Endothelial cell (in vitro differentiated cells): ENCODE measurements at regions not wholly inside any gene's neighbourhood (a gene's known extent, or its start where the extent isn't known, plus 50 kb on each side); places are given as distances from the start of the nearest gene placed in this dataset.

Experiments
- DNase-seq: peaks from one replicate; pipeline ENCODE4 v3.0.0; 2021; ENCODE audit warnings: low spot score
- H3K27ac Mint-ChIP-seq: one replicate; pipeline ENCODE4 v1.8.0; 2021; ENCODE audit warnings: mixed read lengths, inconsistent platforms; ENCODE audit not compliant: unreplicated experiment
- H3K27me3 Mint-ChIP-seq: one replicate; pipeline ENCODE4 v1.8.0; 2021; ENCODE audit warnings: mild to moderate bottlenecking, moderate library complexity, mixed read lengths, inconsistent platforms; ENCODE audit not compliant: unreplicated experiment
- H3K36me3 Mint-ChIP-seq: one replicate; pipeline ENCODE4 v1.8.0; 2021; ENCODE audit warnings: mild to moderate bottlenecking, low read depth, mixed read lengths, inconsistent platforms; ENCODE audit not compliant: unreplicated experiment
- H3K4me1 Mint-ChIP-seq: one replicate; pipeline ENCODE4 v1.8.0; 2021; ENCODE audit warnings: mild to moderate bottlenecking, mixed read lengths, inconsistent platforms; ENCODE audit not compliant: unreplicated experiment
- H3K4me3 Mint-ChIP-seq: one replicate; pipeline ENCODE4 v1.8.0; 2021; ENCODE audit warnings: mild to moderate bottlenecking, mixed read lengths, inconsistent platforms; ENCODE audit not compliant: unreplicated experiment
- H3K9me3 Mint-ChIP-seq: one replicate; pipeline ENCODE4 v1.8.0; 2021; ENCODE audit warnings: mixed read lengths, inconsistent platforms; ENCODE audit not compliant: unreplicated experiment
- CTCF ChIP-seq: fragments of 200-600 bp; sonication (generic); IDR thresholded peaks from one replicate; pipeline ENCODE4 v1.5.0; 2021; ENCODE audit warnings: antibody characterized with exemption; ENCODE audit not compliant: unreplicated experiment

- Mint-ChIP-seq H3K9me3 (no peaks in the 10 kb centered on the region), H3K4me3 (no peak overlapping the region), H3K27ac (no peak overlapping the region), H3K4me1 (peaks cover 13% of the 10 kb centered on the region), H3K27me3 (peaks cover 2% of the 10 kb centered on the region), H3K36me3 (no peaks in the 10 kb centered on the region)
- TF ChIP-seq CTCF: no peak
- no peak for DNase-seq
Observed at GRCh38 chr12:125315771-125316170, 250.5 kb downstream of the AACS start.

GRCh38 chr12:125320177-125320576 lies 254.9 kb downstream of the AACS start:
- Mint-ChIP-seq H3K27ac (no peak overlapping the region), H3K27me3 (peaks cover 2% of the 10 kb centered on the region), H3K4me3 (no peak overlapping the region), H3K36me3 (no peaks in the 10 kb centered on the region), H3K4me1 (no peaks in the 10 kb centered on the region), H3K9me3 (no peaks in the 10 kb centered on the region)
- DNase-seq: no peak
- TF ChIP-seq CTCF: no peak

- no peak overlapping the region for H3K27ac Mint-ChIP-seq
- H3K9me3 Mint-ChIP-seq: no peaks in the 10 kb centered on the region
- TF ChIP-seq CTCF: no peak
- H3K4me1 Mint-ChIP-seq: no peaks in the 10 kb centered on the region
- H3K27me3 Mint-ChIP-seq: peaks cover 9% of the 10 kb centered on the region
- no peak overlapping the region for H3K4me3 Mint-ChIP-seq
- H3K36me3 Mint-ChIP-seq: no peaks in the 10 kb centered on the region
- no peak for DNase-seq
Observed at GRCh38 chr12:125324861-125325490, 259.7 kb downstream of the AACS start.

- H3K27me3 Mint-ChIP-seq: peaks cover 9% of the 10 kb centered on the region
- no peaks in the 10 kb centered on the region for H3K36me3 Mint-ChIP-seq
- H3K27ac Mint-ChIP-seq: no peak overlapping the region
- no peaks in the 10 kb centered on the region for H3K9me3 Mint-ChIP-seq
- H3K4me3 Mint-ChIP-seq: no peak overlapping the region
- H3K4me1 Mint-ChIP-seq: no peaks in the 10 kb centered on the region
- TF ChIP-seq CTCF: no peak
- no peak for DNase-seq
Observed at GRCh38 chr12:125329239-125330102, 264.2 kb downstream of the AACS start.

- Mint-ChIP-seq H3K27ac (no peak overlapping the region), H3K36me3 (no peaks in the 10 kb centered on the region), H3K9me3 (no peaks in the 10 kb centered on the region), H3K27me3 (peaks cover 8% of the 10 kb centered on the region), H3K4me3 (peak overlapping the region; percentile 69), H3K4me1 (no peaks in the 10 kb centered on the region)
- TF ChIP-seq CTCF: peak; percentile 89
- DNase-seq: peak; percentile 95
Observed at GRCh38 chr12:125330645-125331341, 265.6 kb downstream of the AACS start.
